KG1 (cell line): ENCODE measurements at regions not wholly inside any gene's neighbourhood (a gene's known extent, or its start where the extent isn't known, plus 50 kb on each side); places are given as distances from the start of the nearest gene placed in this dataset.

Experiments
- DNase-seq: peaks from one replicate; lab custom pipeline; 2025; lab: John Stamatoyannopoulos, UW

GRCh38 chr2:16018277-16019059 lies 78.1 kb downstream of the MYCN start:
- DNase-seq = no peak

DNA sequence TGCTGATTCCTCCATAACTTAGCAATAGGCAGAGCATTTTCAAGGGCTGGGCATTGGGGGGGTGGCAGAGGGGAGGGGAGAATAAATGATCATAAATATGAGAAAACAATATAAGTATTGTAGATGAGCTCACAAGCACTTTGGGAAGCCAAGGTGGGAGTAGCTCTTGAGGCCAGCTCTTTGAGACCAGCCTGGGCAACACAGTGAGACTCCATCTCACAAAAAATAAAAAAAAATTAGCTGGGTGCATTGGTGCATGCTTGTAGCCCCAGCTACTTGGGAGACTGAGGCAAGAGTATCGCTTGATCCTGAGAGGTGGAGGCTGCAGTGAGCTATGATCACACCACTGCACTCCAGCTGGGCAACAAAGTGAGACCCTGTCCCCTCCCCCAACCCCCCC lies 75.9 kb downstream of the MYCN start:
- DNase-seq = no peak

DNA sequence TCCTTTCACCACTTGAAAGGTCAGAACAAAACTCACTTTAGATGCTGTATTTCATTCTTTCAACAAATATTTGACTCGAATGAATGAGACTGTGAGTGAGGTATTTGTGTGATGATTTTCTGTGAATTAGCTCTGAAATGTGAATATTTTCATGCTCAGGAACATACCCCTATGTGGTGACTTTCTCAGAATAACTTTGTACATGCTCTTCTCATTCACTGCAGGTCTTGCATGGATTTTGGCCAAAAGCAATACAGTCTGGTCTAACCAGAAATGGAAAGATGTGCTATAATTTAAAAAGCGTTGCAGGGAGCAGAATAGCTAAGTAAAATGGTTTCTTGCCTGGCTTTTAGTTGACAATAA lies 75.5 kb downstream of the MYCN start:
- DNase-seq = no peak

DNA sequence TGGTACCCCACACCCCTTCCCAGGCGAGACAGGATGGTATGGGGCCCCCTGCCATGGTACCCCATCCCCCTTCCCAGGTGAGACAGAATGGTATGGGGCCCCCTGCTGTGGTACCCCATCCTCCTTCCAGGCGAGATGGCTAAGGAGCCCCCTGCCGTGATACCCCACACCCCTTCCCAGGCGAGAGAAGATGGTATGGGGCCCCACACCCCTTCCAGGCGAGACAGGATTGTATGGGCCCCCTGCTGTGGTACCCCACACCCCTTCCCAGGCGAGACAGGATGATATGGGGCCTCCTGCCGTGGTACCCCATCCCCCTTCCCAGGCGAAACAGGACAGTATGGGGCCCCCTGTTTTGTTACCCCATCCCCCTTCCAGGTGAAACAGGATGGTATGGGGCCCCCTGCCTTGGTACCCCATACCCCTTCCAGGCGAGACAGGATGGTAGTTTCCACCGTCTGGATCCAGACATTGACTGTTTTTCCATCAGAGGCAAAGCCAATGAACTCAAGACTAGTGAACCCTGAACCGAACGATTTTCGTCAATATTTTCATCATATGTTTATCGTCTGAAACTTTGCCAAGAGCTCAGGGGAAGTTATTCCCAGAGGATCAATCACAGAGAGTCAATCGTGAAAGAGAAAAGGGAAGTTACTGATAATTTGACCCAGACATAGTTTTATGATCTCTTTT lies 75.0 kb downstream of the MYCN start:
- DNase-seq = no peak

- DNase-seq = no peak
These were observed 74.5 kb downstream of the MYCN start for GRCh38 chr2:16014802-16015201.

DNA sequence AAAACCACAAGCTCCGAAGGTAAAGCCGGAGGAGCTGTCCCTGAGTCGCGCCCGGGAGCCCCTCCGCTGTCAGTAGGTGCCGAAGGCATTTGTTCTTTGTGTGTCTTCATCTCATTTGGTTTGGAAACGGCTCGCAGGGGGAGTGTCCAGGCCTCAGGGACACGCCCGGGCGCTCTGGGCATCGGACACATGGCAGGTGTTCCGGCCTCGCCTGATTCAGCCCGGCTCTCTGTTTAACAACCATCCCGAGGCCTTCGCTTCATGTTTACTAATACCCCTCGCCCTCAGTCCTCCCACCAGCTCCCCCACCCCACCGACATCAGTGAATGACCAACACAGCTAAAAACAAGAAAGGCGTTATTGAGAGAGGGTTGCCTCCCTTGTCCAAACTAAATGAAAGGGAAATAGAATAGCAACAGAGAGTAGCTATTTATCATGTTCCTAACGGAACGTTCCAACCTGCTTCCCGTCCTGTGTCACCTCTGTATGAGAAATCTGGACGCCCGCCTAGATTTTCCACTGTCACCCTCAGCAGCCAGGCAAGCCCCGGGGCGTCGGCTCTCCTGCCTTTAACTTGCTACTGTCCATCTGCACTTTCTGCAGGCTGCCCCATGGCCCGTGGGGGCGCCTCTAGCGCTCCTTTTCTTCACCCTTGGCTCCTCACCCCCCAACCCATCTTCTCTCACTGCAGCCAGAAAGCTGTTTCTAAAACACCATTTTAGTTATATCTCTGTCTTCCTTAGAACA lies 73.9 kb downstream of the MYCN start:
- no peak for DNase-seq

DNA sequence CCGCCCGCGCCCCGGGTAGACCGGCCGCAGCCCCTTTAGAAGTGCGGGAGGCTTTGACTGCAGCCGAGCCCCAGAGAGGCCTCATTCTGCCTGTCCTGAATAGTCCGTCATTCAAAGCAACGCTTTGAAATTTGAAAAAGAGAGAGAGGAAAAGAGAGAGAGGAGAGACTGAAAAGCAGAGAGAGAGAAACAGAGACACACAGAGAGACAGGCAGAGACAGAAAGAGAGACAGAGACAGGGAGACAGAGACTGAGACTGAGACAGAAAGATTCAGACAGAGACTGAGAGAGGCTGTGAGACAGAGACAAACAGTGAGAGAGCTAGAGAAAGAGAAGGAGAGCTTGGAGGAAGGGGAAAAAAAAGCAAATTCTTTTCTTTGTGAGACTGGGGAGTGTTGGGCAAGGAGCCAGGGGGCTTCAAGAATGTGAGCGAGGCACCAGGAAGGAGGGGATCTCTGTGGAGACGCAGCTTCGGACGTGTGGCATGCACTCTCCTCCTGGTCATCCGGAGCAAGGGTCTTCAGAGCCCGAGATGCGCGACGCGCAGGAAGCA lies 73.1 kb downstream of the MYCN start:
- DNase-seq = no peak

DNA sequence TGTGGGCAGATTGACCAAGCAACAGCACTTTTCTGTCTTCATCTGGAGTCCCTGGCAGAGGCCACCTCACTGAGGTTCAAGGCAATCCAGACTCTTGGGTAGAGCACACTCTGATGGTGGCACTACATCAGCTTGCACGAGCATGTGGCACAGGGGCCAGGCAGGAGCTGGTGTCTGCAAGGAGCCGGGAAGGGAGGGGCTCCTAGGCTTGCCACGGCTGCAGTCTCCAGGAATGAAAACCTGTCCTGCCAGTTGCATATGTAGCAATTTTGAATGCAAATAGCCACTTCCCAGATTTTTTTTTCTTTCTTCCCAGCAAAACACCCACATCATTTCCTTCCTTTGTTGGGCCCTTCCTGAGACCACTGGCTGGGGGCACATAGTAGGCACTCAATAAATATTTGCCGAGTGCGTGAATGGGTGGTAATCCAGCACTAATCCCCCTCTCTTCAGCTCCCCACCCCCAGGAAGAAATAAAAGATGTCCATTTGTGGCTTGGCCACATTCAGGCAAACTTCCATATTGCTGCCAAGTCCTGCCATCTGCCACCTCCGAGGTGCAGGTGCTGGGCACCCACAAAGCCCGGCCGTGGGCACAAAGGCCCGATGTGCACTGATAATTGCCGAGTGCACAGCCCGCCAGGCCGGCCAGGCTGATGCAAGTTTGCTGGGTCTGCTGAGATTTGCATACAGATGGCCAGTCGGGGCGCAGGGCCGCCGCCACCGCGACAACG lies 72.4 kb downstream of the MYCN start:
- DNase-seq = no peak

DNA sequence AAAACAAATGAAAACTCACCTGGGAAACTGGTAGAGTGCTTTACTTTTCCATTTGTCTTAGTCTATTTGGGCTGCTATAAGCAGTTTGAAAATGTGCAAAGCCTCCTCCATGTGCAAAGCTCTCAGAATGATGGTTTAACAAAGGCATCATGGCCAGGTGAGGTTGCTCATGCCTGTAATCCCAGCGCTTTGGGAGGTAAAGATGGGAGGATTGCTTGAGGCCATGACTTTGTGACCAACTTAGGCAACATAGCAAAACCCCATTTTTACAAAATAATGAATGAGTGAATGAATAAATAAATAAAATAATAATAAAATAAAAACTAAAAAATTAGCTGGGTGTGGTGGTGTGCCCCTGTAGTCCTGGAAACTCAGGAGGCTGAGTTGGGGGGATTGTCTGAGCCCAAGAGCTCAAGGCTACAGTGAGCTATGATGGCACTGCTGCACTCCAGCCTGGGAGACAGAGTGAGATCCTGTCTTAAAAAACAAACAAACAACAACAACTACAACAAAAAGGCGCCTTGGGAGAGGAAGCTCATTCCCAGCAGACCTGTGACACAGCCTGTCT lies 71.8 kb downstream of the MYCN start:
- no peak for DNase-seq

DNA sequence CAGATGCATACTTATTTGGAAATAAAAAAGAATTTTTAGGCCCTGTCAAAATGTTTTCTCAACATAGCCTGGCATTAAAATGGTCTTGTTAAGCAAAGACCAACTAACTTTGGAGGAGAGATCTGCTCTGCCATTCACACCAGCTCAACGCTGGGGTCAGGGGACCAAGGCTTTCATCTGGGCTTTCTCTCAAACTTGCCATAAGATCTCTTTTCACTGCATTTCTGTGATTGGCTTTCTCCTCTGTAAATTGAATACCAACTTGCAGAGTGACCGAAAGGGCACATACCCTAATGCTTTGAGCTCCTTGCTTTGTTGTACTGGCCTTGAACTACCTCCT lies 71.2 kb downstream of the MYCN start:
- DNase-seq = no peak

GRCh38 chr2:16010951-16011620 lies 70.7 kb downstream of the MYCN start:
- no peak for DNase-seq

DNA sequence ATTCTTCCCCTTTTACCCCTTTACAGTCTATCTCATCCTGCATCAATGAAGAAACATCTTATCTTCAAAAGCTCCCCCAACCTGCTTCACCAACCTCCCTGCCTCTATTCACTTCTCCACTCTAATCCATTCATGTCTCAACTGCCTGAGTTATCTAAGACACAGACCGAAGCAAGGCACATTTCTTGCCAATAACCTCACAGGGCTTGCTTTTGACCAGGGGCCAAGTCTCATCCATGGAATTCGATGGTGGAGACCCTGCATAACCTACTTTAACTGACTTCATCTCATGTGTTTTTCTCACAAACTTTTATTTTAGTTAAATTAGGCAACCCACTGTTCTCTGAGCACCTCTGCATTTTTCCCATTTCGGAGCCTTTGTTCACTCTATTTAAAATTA lies 69.7 kb downstream of the MYCN start:
- DNase-seq = no peak

GRCh38 chr2:16009560-16009959 lies 69.2 kb downstream of the MYCN start:
- DNase-seq = no peak

DNA sequence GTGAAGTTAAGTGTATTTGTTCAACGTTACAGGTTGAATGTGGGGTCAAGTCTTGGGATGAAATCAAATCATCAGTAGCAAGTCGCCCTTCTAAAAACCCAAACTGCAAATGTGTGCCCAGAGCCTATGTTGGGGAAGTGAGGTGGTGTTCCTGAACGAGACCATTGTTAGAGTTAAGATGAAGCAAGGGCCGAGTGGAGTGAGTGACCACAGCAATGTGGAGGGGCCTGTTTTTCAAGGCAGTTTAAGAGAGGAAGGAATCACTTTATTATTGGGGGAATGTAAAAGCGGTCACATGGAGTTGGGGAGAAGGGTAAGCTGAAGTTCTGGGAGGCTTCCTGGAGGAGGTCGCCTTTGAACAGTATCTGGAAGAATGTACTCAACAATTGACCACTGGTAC lies 68.5 kb downstream of the MYCN start:
- DNase-seq = no peak

- DNase-seq = no peak
These were observed 68.0 kb downstream of the MYCN start for GRCh38 chr2:16008331-16008850.

DNA sequence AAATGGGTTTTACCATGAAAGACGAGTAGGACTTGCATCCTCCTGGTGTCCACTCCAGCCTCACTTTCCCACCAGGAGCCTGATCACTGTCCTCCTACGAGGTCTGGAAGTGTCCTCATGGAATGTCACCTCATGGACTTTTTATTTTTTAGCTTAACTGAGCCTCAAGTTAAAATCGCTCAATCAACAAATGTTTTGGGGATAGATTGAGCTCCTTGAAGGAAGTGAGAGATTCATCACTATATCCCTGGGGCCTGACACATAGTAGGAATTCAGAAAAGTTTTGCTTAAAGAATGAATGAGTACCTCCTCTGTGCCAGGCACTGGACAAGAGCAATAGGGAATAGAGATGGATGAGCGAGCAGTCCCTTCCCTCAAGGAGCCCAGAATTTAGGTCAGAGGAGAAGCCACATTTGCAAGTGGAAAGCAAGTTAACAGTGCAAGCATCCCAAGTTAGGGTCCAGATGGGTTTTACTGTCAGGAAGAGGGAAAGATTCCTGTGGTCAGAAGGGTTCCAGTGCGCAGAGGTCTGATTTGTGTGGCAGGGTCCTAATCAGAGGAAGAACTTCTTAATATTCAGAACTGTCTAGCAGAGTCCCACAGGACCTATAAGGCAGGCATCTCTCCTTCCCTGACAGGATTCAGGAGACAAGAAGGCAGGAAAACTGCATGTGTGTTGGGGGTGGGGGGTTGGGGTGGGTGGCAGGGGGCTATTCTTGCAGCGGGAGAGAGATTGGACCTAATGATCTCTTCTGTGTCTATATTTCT lies 67.0 kb downstream of the MYCN start:
- DNase-seq = no peak

DNA sequence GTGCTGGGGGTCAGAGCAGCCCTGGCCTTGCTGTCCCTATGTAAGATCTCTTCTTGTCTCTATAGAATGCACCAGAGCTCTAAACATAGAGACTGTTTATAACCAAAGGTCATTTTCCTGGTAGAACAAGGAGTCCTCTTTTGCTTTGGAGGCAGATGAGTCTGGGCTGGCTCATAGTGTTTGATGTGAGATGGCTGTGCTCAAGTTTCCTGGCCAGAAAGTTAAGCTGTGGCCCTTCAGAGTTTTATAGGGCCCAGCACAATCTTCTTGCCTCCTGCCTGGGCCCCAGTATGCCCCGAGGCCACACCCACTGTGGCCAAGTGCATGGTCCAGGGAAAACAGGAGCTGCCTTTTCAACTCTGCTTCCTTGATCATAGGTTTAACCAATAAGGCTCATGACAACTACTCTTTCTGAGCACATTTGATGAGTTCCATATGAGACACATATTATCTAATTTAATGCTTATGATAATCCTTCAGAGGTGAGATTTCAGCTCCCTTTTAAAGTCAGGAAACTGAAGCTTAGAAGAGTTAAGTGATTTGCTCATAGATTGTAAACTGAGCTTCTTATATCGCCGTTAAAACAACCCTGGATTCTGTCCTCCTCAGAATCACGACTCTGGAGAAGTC lies 66.3 kb downstream of the MYCN start:
- DNase-seq = no peak

GRCh38 chr2:16005816-16006536 lies 65.6 kb downstream of the MYCN start:
- no peak for DNase-seq

DNA sequence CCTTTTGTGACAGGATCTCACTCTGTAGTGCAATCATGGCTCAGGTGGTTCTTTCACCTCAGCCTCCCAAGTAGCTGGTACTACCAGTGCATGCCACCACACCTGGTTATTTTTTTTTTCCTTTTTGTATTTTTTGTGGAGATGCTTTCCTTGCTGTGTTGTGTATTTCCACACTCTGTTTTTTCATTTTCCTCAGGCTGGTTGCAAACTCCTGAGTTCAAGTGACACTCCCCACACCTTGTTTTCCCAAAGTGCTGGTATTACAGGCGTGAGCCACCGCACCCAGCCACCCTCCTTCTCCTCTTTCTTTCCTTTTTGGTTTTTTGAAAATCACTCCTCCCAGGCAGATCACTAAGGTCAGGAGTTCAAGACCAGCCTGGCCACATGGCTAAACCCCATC lies 65.0 kb downstream of the MYCN start:
- DNase-seq = no peak
